GM12874 (cell line): ENCODE measurements at regions not wholly inside any gene's neighbourhood (a gene's known extent, or its start where the extent isn't known, plus 50 kb on each side); places are given as distances from the start of the nearest gene placed in this dataset.

Source experiments
- CTCF ChIP-seq: IDR thresholded peaks from 2 replicates; pipeline ENCODE4 v1.5.1; 2011; ENCODE audit warnings: low read depth, mild to moderate bottlenecking, control low read depth, low read length, moderate library complexity; ENCODE audit not compliant: insufficient read depth

GRCh38 chr18:47606526-47606925 is 323.9 kb downstream of the SMAD2 start:
- TF ChIP-seq CTCF, result no peak

- no peak for TF ChIP-seq CTCF
Observed at GRCh38 chr18:47605093-47605492, 325.4 kb downstream of the SMAD2 start.

GRCh38 chr18:47604021-47604420 is 326.4 kb downstream of the SMAD2 start:
- no peak for TF ChIP-seq CTCF

GRCh38 chr18:47603158-47603557 is 327.3 kb downstream of the SMAD2 start:
- TF ChIP-seq CTCF, result no peak

GRCh38 chr18:47602273-47602897 is 328.1 kb downstream of the SMAD2 start:
- no peak for TF ChIP-seq CTCF

- no peak for TF ChIP-seq CTCF
Observed at GRCh38 chr18:47601581-47602272, 328.7 kb downstream of the SMAD2 start.

GRCh38 chr18:47595831-47596501 is 334.5 kb downstream of the SMAD2 start:
- peak; percentile 71 for TF ChIP-seq CTCF
